Upper lobe of left lung (tissue), 6 donors: ENCODE measurements at regions not wholly inside any gene's neighbourhood (a gene's known extent, or its start where the extent isn't known, plus 50 kb on each side); places are given as distances from the start of the nearest gene placed in this dataset.

Experiments
- ATAC-seq, 2 donors: fragments of 200-7000 bp; cut with Tn5 transposase; one replicate each; pipeline ENCODE4 v1.9.1; 2022; ENCODE audit warnings: mild to moderate bottlenecking in 2 of 2, moderate library complexity in 2 of 2; ENCODE audit not compliant: low FRiP score in 2 of 2
- DNase-seq, 2 donors: peaks; one replicate each; pipeline ENCODE4 v3.0.0-alpha.2; 2019 to 2020
- H3K27ac ChIP-seq, 4 donors: fragments of 200-600 bp; sonication (generic); one replicate each; pipeline ENCODE4 v1.5.1; 2016 to 2019
- H3K27me3 ChIP-seq, 4 donors: fragments of 200-600 bp; sonication (generic); one replicate each; pipeline ENCODE4 v1.5.1; 2017 to 2019
- H3K36me3 ChIP-seq, 4 donors: fragments of 200-600 bp; sonication (generic); one replicate each; pipeline ENCODE4 v1.5.1; 2016 to 2019
- H3K4me1 ChIP-seq, 4 donors: fragments of 200-600 bp; sonication (generic); one replicate each; pipeline ENCODE4 v1.5.1; 2018 to 2019
- H3K4me3 ChIP-seq, 4 donors: fragments of 200-600 bp; sonication (generic); one replicate each; pipeline ENCODE4 v1.5.1; 2017 to 2019; ENCODE audit warnings: mild to moderate bottlenecking in 2 of 4, moderate library complexity in 1 of 4
- H3K9me3 ChIP-seq, 4 donors: fragments of 200-600 bp; sonication (generic); one replicate each; pipeline ENCODE4 v1.5.1; 2018 to 2019
- EP300 ChIP-seq, 4 donors: sonication (generic); formaldehyde crosslinking; IDR thresholded peaks; one replicate each; pipeline ENCODE4 v1.5.1; 2017; ENCODE audit warnings: antibody characterized with exemption in 4 of 4, control low read depth in 2 of 4
- POLR2A ChIP-seq, 4 donors: fragments of 450-650 bp; IDR thresholded peaks; one replicate each; pipeline ENCODE4 v1.5.1; 2016 to 2017; ENCODE audit warnings: antibody characterized with exemption in 4 of 4, mild to moderate bottlenecking in 2 of 4
- POLR2AphosphoS5 ChIP-seq, 2 donors: sonication (generic); formaldehyde crosslinking; IDR thresholded peaks; one replicate each; pipeline ENCODE4 v1.5.1; 2017; ENCODE audit warnings: antibody characterized with exemption in 2 of 2
- whole genome bisulfite sequencing, 2 donors: methylation state at CpG; one replicate each; pipeline ENCODE4 v1.1.5; 2017 to 2018; 5-methylcytosine and 5-hydroxymethylcytosine counted together
- TF ChIP-seq, protein P1 (sequence below), 6 experiments: fragments of 450-650 bp in 4 of 6; fragments of 200-600 bp in 2 of 6; sonication (generic) in 2 of 6; IDR thresholded peaks; one replicate each; pipeline ENCODE4 v1.5.1; 2016 to 2019; ENCODE audit warnings: antibody characterized with exemption in 6 of 6
- donor health status: DM: no; HTN: no; CAD: no; lungs with moderate emphysema.
- donor health status: DM: no; HTN: yes; CAD: no; lungs with severe emphysema.

DNA sequence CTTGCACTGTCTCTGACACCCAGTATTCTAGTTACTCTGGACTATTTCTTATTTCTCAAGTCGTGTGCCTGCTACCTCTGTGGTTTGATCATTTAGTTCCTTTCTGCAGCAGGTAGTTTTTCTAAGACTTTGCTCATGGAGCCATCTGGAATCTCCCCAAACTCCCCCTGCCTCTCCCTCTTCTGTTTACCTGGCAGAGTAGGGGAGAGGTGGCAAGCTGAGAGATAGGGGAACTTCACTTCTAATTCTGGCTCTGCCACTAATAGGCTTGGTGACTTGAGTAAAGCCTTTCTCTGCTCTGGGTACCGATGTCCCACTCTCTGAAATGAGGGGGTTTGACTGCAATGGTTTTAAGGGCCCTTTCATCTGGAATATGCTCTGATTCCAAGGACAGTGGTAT lies 141.3 kb downstream of the CPEB2 start:
- no peaks in the 10 kb centered on the region for H3K9me3 ChIP-seq
- H3K4me1 ChIP-seq, result no peaks in the 10 kb centered on the region
- WGBS, 2 donors, result 83 to 93% methylated on average over 2 of the region's 2 CpGs
- ATAC-seq (no peak), DNase-seq (no peak)
- H3K27me3 ChIP-seq, result no peaks in the 10 kb centered on the region
- TF ChIP-seq POLR2A (IDR thresholded peaks at IDR 0.05), result no peak
- TF ChIP-seq, protein P1, sequence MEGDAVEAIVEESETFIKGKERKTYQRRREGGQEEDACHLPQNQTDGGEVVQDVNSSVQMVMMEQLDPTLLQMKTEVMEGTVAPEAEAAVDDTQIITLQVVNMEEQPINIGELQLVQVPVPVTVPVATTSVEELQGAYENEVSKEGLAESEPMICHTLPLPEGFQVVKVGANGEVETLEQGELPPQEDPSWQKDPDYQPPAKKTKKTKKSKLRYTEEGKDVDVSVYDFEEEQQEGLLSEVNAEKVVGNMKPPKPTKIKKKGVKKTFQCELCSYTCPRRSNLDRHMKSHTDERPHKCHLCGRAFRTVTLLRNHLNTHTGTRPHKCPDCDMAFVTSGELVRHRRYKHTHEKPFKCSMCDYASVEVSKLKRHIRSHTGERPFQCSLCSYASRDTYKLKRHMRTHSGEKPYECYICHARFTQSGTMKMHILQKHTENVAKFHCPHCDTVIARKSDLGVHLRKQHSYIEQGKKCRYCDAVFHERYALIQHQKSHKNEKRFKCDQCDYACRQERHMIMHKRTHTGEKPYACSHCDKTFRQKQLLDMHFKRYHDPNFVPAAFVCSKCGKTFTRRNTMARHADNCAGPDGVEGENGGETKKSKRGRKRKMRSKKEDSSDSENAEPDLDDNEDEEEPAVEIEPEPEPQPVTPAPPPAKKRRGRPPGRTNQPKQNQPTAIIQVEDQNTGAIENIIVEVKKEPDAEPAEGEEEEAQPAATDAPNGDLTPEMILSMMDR (IDR thresholded peaks at IDR 0.05), result no peak
- no peak for TF ChIP-seq EP300 (IDR thresholded peaks at IDR 0.05)
- no peak for TF ChIP-seq POLR2AphosphoS5 (IDR thresholded peaks at IDR 0.05)
- H3K4me3 ChIP-seq, result no peak overlapping the region
- no peak overlapping the region for H3K27ac ChIP-seq
- H3K36me3 ChIP-seq, result no peaks in the 10 kb centered on the region

DNA sequence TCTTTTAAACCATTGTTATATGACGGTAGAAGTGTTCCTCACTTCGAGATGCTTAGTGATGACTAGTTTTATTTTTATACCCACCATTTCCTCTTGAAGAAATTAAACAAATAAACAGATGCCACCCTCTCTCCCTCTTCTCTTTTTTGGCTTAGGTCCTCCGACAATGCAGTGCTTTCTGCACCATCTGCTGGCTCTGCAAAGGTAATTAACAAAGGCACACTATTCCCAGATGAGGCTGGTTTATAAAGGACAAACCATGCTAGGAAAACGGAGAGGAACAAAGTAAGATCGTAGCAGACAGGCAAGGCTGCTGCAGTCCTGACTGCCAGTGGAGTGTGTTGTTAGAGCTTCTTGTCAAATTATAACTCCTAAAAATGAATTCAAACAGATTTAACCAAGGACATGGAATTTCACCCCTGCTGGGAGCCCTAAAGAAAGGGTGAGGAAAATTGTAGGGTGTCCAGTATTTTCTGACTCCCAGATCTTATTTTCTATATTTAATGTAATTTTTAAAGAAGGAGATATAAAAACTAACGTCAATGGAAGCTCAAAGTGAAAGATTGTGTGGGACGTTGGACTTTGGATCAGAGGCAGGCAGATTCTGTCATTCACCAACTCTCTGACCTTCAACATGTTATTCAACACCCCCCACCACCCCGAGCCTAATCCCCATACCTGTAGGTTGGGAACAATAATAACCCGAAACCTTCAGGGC lies 142.1 kb downstream of the CPEB2 start:
- Histone ChIP-seq H3K27me3 (no peaks in the 10 kb centered on the region), H3K9me3 (no peaks in the 10 kb centered on the region), H3K4me3 (no peak overlapping the region), H3K27ac (no peak overlapping the region), H3K36me3 (no peaks in the 10 kb centered on the region), H3K4me1 (peaks cover 0 to 5% (median 2%) of the 10 kb centered on the region in 4 donors)
- WGBS, 2 donors, result 74 to 76% methylated on average over 9 of the region's 9 CpGs
- no peak for TF ChIP-seq POLR2AphosphoS5 (IDR thresholded peaks at IDR 0.05)
- TF ChIP-seq, protein P1 (IDR thresholded peaks at IDR 0.05), result no peak
- no peak for TF ChIP-seq EP300 (IDR thresholded peaks at IDR 0.05)
- no peak for TF ChIP-seq POLR2A (IDR thresholded peaks at IDR 0.05)
- DNase-seq, result no peak
- ATAC-seq, result no peak

DNA sequence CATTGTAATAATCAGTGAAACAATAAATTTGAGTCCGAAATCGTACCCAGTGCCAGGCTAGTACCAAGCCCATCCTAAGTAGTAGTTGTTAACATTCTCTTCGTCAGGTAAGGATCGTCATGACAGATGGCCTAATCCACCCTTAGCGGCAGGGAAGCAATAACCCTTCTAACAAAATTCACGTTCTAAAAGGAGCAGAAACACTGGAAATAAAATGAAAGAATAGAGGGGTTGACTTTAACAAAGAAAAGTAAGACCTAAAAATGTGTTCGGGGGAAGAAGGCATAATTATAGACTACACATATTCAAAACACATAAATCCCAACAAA lies 142.7 kb downstream of the CPEB2 start:
- Histone ChIP-seq H3K9me3 (no peaks in the 10 kb centered on the region), H3K4me3 (no peak overlapping the region), H3K36me3 (no peaks in the 10 kb centered on the region), H3K27ac (no peak overlapping the region), H3K27me3 (no peaks in the 10 kb centered on the region), H3K4me1 (peaks cover 5 to 10% (median 7%) of the 10 kb centered on the region in 4 donors)
- DNase-seq, result no peak
- ATAC-seq, result no peak
- TF ChIP-seq, protein P1 (IDR thresholded peaks at IDR 0.05), result no peak
- TF ChIP-seq EP300 (IDR thresholded peaks at IDR 0.05) (no peak), POLR2AphosphoS5 (IDR thresholded peaks at IDR 0.05) (no peak), POLR2A (IDR thresholded peaks at IDR 0.05) (no peak)
- 89 to 91% methylated on average over 7 of the region's 7 CpGs for WGBS, 2 donors

DNA sequence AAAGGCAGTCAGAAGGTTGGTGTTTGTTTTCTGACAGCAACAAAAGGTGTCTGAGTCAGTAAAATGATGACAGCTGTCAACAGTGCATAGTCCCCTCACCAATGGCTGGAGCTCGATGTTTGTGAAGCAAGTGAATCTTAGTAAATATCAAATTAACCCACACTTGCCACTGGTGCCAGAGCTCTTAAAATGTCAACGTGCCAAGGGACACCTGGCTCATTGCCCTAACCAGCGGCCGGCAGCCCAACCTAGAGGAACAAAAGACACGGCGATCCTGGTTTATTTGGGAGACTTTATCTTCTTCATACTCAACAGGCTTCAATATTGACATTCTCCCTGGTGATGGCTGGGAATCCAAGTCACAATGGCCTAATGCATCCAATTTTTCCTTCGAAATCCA lies 143.4 kb downstream of the CPEB2 start:
- DNase-seq (no peak), ATAC-seq (no peak)
- Histone ChIP-seq H3K4me3 (no peak overlapping the region), H3K4me1 (peaks cover 7 to 17% (median 11%) of the 10 kb centered on the region in 4 donors), H3K36me3 (no peaks in the 10 kb centered on the region), H3K9me3 (no peaks in the 10 kb centered on the region), H3K27me3 (no peaks in the 10 kb centered on the region), H3K27ac (no peak overlapping the region)
- 80% methylated on average over 7 of the region's 7 CpGs for WGBS, 2 donors
- TF ChIP-seq POLR2A (IDR thresholded peaks at IDR 0.05), result no peak
- TF ChIP-seq, protein P1 (IDR thresholded peaks at IDR 0.05), result no peak
- no peak for TF ChIP-seq POLR2AphosphoS5 (IDR thresholded peaks at IDR 0.05)

DNA sequence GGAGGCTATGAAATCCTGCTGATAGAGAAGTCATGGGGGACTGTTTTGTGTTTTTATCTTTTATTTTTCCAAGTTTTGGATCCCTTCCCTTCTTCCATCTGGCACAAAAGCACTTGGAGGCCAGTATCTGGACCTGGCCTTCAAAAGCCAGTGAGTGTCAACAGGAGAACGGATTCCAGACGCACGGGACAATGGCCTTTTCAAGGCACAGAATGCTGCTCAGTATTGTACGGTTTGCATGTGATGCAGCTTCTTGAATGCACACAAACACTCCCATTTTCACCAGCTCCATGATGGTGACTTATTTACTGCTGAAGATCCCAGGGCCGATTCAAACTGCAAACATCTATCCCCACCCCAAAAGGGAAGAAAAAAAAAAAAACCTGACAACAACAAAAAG lies 145.4 kb downstream of the CPEB2 start:
- ATAC-seq (no peak), DNase-seq (no peak)
- no peaks in the 10 kb centered on the region for H3K9me3 ChIP-seq
- TF ChIP-seq POLR2A (IDR thresholded peaks at IDR 0.05) (no peak), EP300 (IDR thresholded peaks at IDR 0.05) (no peak), POLR2AphosphoS5 (IDR thresholded peaks at IDR 0.05) (no peak)
- TF ChIP-seq, protein P1 (IDR thresholded peaks at IDR 0.05), result no peak
- H3K4me3 ChIP-seq, result no peak overlapping the region
- WGBS, 2 donors, result 74 to 82% methylated on average over 5 of the region's 5 CpGs
- peaks cover 7 to 17% (median 11%) of the 10 kb centered on the region in 4 donors for H3K4me1 ChIP-seq
- H3K27me3 ChIP-seq, result no peaks in the 10 kb centered on the region
- no peaks in the 10 kb centered on the region for H3K36me3 ChIP-seq
- no peak overlapping the region for H3K27ac ChIP-seq
